NCI-H2029 treated with DMSO at 0.1 percent for 48 hours (cell line): ENCODE measurements at regions not wholly inside any gene's neighbourhood (a gene's known extent, or its start where the extent isn't known, plus 50 kb on each side); places are given as distances from the start of the nearest gene placed in this dataset.
"Not testable (repeated sequence)": the region's sequence is repeated elsewhere in the genome, so short reads cannot be mapped to it uniquely, and the experiment has no call there.

Experiments
- DNase-seq: peaks from one replicate; lab custom pipeline; 2025; lab: John Stamatoyannopoulos, UW

DNA sequence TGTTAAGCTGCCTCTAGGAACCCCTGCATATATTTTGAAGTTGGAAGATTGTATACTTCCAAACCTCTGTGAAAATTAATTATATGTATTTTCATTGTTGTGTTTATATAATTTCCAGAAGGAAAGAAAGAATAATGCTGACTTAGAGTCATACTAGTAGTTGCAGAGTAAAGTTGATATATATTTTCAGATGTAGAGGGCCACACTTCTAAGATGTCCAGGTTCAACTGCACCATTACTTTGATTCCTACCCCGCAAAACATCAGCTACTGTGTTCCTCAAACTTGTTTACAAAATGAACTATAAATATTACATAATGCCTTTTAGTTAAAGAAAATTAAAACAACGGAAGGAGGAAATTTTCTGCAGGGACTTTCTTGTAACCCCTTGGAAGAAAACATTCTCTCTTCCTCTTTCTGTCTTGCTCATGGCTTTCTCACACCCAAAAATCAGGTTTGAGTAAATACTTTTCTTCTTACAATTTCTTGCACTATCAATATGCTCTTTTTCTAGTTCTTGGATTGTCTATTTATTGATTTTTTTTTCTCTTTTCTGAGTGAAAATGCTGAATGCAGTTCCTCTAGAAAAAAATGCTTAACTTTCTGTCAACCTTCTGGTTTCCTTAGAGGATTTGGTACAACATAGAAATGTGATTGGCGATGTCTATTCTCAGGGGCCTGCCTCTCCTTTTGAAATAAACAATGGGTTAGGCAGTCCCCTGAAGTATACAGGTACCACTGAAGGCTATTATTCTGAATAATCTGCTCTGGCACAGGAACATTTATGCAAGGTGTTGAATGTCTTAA lies 867.8 kb downstream of the TTLL7 start:
- DNase-seq = no peak

DNA sequence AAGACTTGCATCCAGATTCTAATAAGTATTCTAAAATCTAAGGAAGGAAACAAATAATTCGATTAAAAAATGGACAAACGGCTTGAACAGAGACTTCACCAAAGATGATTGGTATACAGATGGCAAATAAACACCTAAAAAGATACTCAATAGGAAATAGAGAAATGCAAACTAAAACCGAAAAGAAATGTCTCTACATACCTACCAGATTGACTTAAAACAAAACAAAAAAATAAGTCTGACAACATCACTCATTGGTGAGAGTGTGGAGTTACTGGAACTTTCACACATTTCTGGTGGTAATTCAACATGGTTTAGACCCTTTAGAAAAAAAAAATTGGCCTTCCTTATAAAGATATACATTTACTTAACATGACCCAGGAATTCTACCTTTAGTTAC lies 869.8 kb downstream of the TTLL7 start:
- DNase-seq = no peak

GRCh38 chr1:83125456-83125855 lies 873.5 kb downstream of the TTLL7 start:
- DNase-seq = no peak

- DNase-seq = no peak
These were observed 875.9 kb downstream of the TTLL7 start for GRCh38 chr1:83123019-83123418.

DNA sequence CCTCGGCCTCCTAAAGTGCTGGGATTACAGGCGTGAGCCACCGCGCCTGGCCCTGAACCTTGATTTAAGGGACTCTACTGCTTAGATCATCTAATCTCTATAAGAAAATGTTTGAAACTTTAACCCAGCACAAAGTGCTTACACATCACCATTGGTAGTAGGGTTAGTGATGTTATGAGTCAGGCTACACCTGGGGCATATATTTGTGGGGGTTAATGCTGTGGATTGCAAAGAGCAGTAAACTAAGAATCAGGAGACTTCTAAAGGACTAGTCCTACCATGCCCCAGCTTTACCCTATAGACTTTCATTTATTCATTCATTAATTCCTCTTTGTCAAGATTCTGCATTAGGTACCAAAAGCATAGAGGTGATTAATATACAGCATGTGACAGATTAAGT lies 880.5 kb downstream of the TTLL7 start:
- no peak for DNase-seq

DNA sequence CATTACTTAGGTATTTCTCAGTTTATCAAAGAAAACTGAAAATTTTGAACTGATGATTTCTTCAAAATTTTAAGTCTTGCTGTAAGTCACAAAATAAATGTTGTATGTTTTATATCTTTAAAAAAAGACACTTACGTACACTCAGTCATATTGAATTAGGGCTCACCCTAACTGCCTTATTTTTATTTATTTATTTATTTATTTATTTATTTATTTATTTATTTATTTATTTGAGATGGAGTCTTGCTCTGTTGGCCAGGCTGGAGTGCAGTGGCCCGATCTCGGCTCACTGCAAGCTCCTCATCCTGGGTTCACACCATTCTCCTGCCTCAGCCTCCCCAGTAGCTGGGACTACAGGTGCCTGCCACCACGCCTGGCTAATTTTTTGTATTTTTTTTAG lies 881.9 kb downstream of the TTLL7 start:
- not testable (repeated sequence) for DNase-seq

- no peak for DNase-seq
These were observed 883.1 kb downstream of the TTLL7 start for GRCh38 chr1:83115785-83116184.

- no peak for DNase-seq
These were observed 884.6 kb downstream of the TTLL7 start for GRCh38 chr1:83114136-83114834.

DNA sequence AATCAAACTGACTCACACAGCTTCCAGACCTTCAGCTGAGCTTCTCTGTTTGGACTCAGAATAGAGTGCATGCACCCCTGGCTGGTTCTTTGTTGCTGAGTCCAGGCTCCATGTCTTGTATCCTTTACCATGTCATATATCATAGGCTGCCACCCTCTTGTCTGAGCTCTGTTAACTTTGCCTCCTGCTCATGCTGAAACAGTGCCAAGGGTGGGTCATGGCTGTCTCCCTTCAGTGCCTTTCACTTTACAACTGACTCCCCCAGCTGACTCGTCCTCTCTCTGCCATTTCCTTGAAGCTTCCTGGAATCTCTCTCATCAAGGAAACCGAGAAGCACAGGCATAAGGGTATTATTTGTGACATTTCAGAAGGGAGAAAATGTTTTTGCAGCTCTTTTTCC lies 885.3 kb downstream of the TTLL7 start:
- no peak for DNase-seq

DNA sequence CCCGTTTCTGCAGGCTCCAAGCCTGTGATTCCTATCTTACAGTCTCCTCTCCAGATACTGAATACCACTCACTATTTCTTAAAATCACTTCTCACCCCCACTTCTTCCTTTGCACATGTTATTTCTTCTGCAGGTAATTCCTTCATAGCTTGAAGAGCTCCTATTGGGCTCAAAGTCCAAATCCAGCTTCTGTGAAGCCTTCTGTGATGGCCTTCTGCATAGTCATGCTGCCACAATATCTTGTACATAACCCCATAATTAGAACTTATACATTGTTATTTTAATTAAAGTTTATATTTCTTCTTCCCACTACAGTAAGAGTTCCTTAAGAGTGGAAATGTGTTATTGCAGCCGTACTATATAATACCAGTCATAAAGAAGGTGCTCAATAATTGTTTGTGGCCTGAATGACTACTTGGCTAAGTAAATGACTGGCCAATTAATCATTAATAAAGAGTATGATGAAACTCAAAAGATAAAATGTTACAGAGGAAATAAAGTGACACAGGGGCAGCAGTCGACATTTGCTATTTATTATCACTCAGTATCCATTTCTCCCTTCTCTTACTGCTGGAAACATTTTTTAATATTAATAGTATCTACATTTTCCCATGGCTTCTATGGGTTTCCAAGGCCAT lies 886.6 kb downstream of the TTLL7 start:
- DNase-seq = no peak

GRCh38 chr1:83110156-83110555 lies 888.8 kb downstream of the TTLL7 start:
- no peak for DNase-seq

DNA sequence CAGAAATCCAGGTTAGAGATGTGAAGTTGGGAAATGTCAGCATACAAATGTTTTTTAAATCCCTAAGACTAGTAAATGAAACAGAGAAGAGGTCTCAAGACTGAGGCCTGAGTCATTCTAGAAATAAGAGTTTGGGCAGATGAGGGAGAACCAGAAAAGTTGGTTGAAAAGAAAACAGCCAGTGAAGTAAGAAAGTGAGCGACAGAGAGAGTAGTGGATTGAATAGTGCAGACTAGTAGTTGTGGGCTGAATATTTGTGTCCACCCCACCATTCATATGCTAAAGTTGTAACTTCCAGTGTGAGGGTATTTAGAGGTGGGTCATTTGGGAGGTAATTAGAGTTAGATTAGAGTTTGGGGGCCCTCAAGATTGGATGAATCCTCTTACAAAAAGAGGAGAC lies 889.2 kb downstream of the TTLL7 start:
- no peak for DNase-seq

DNA sequence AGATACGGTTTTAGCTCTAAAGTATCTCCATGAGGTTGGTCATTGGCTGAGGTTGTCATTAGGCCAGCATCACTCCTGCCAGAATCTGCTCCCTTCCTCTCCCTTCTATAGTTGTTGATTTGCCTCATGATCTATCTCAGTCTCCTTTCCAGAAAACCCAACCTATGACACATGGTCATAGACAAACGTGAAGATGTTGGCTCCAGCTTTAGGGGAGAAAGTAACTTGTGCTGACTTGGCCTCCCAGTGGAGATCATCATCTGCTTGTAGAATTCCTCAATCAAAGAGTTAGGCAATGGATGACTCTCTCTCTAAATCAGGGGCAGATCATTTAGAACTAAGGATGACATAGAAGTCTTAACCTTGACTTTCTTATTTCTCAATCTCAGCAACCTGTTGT lies 894.4 kb downstream of the TTLL7 start:
- no peak for DNase-seq

DNA sequence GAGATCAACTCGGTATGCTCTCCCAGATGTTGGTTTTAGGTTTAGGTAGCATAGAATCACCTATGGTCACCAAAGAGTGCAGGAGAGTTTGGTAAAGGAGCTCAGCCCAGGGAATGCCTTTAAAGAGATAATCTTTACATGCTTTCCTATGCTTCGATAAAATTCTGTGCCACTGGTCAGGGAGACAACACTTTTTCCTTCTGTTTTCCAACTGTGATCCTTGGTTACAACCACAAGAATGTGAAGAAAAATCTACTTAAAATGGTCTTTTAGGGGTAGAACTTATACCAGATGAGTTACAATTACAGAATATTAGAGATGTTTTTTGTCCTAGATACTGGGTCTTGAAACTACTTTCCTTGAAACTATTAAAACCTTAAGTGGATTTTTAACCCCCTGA lies 895.6 kb downstream of the TTLL7 start:
- peak; percentile 7 for DNase-seq

GRCh38 chr1:83102630-83103071 lies 896.3 kb downstream of the TTLL7 start:
- peak; percentile 89 for DNase-seq

GRCh38 chr1:83101406-83101805 lies 897.5 kb downstream of the TTLL7 start:
- DNase-seq = no peak

GRCh38 chr1:83100133-83100532 lies 898.8 kb downstream of the TTLL7 start:
- no peak for DNase-seq

- no peak for DNase-seq
These were observed 900.1 kb downstream of the TTLL7 start for GRCh38 chr1:83098791-83099190.

GRCh38 chr1:83098131-83098530 lies 900.8 kb downstream of the TTLL7 start:
- no peak for DNase-seq

DNA sequence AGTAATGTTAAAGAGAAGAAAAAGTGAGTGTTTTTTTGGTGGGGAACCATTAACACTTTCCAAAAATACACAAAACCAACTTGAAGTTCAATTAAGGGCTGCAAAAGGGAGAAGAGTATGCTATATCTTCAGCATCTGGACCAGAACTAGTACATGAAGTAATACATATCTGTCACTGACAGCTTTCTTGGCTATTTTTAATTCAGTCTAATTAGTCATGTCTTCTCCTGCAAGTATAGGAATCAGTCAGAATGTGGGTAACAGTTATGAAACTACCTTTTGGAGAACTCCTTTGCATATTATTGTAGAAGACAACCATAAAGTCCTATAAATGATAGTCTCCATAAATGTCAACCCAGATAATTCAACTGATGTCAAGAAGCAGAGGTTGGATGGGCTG lies 901.2 kb downstream of the TTLL7 start:
- DNase-seq = no peak

- no peak for DNase-seq
These were observed 903.4 kb downstream of the TTLL7 start for GRCh38 chr1:83095570-83095969.

DNA sequence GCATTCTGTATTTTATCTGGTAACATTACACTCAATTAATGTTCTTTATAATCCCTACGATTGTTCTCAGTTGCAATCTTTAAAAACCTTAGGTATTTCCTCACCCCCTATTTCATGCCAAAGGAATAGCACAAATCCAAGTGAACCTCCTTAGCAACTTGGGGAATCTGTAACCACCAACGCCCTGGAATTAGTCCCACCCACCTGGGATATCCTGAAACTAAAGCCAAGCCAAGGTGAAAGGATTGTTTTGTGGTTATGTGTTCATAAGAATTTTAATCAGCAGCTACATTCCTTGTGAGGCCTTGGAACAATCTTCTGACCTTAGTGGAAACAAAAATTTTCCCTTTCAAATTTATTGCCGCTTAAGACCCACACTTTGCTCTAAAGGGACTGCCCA lies 908.7 kb downstream of the TTLL7 start:
- no peak for DNase-seq

GRCh38 chr1:83087851-83088250 lies 911.1 kb downstream of the TTLL7 start:
- no peak for DNase-seq
